SU-DHL-6 (cell line): ENCODE measurements at regions not wholly inside any gene's neighbourhood (a gene's known extent, or its start where the extent isn't known, plus 50 kb on each side); places are given as distances from the start of the nearest gene placed in this dataset.

Experiments
- EZH2phosphoT487 ChIP-seq: fragments of 200-600 bp; sonication (generic), shearing (Covaris generic); conservative IDR thresholded peaks from 2 replicates; pipeline ENCODE4 v1.6.1; 2018; ENCODE audit warnings: mild to moderate bottlenecking, antibody characterized with exemption, low read length, moderate library complexity, mixed read lengths
- TF ChIP-seq, protein P1 (sequence below): fragments of 200-600 bp; sonication (generic); IDR thresholded peaks from one replicate; pipeline ENCODE4 v1.5.1; 2017; ENCODE audit warnings: antibody characterized with exemption, mild to moderate bottlenecking, low read length, moderate library complexity; ENCODE audit not compliant: insufficient read depth, poor library complexity, severe bottlenecking

DNA sequence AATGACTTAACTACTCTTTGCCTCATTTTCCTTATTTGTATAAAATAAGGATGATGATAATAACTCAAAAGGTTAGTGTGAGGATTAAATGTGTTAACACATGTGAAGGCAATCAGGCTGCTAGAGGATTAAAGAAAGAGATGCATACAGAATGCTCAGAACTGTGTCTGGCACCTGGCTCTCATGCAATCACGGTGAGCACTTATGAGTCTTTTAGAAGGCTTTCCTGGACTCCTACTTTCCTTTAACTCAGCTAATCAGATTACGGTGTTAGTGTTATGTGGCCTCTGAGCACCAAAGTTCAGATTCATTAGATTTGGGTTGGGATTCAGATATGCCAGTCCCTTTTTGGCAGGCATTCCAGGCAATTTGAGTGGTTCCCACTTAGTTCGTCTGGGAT is 311.6 kb upstream of the USP24 start:
- TF ChIP-seq, protein P1, sequence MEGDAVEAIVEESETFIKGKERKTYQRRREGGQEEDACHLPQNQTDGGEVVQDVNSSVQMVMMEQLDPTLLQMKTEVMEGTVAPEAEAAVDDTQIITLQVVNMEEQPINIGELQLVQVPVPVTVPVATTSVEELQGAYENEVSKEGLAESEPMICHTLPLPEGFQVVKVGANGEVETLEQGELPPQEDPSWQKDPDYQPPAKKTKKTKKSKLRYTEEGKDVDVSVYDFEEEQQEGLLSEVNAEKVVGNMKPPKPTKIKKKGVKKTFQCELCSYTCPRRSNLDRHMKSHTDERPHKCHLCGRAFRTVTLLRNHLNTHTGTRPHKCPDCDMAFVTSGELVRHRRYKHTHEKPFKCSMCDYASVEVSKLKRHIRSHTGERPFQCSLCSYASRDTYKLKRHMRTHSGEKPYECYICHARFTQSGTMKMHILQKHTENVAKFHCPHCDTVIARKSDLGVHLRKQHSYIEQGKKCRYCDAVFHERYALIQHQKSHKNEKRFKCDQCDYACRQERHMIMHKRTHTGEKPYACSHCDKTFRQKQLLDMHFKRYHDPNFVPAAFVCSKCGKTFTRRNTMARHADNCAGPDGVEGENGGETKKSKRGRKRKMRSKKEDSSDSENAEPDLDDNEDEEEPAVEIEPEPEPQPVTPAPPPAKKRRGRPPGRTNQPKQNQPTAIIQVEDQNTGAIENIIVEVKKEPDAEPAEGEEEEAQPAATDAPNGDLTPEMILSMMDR: no peak
- TF ChIP-seq EZH2phosphoT487: no peak
